ENCODE measurements at regions not wholly inside any gene's neighbourhood (a gene's known extent, or its start where the extent isn't known, plus 50 kb on each side); places are given as distances from the start of the nearest gene placed in this dataset.

DNA sequence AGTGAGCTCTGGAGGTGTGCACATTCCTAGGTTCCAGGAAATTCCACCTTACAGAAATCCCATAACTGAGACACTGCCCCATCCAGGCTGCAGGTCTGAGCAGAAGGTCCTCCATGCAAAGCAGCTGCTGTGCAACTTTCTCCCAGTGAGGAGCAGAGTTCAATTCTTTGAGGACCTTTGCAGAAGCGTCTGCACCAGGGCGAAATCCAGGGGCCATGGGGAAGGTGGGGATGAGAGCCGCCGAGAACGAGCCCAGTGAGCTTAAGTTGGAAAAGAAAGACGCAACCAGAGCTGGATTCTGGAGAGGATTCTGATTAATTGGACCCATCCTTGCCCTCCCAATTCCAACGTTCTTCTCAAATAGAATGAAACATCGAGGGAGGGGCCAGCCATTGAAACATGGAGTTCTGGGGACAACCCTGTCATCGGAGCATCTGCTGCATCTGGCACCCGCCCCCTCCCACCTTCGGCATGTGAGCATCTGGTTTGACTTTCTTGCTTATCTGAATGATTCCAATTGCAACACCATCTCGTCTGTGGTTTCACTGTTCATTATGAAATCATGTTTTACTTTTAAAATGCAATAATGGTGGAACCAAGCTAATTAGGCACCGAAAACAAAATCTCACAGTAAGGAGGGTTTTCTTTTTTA, 190.6 kb upstream of the FOXF1 start:
- H3K4me1 ChIP-seq: no peaks in the 10 kb centered on the region
- peaks cover 0 to 2% (median 0%) of the 10 kb centered on the region in 4 donors for H3K9me3 ChIP-seq
- H3K36me3 ChIP-seq: no peaks in the 10 kb centered on the region
- TF ChIP-seq, protein P1, sequence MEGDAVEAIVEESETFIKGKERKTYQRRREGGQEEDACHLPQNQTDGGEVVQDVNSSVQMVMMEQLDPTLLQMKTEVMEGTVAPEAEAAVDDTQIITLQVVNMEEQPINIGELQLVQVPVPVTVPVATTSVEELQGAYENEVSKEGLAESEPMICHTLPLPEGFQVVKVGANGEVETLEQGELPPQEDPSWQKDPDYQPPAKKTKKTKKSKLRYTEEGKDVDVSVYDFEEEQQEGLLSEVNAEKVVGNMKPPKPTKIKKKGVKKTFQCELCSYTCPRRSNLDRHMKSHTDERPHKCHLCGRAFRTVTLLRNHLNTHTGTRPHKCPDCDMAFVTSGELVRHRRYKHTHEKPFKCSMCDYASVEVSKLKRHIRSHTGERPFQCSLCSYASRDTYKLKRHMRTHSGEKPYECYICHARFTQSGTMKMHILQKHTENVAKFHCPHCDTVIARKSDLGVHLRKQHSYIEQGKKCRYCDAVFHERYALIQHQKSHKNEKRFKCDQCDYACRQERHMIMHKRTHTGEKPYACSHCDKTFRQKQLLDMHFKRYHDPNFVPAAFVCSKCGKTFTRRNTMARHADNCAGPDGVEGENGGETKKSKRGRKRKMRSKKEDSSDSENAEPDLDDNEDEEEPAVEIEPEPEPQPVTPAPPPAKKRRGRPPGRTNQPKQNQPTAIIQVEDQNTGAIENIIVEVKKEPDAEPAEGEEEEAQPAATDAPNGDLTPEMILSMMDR (IDR thresholded peaks at IDR 0.05): no peak
- TF ChIP-seq POLR2A (IDR thresholded peaks at IDR 0.05) (no peak), EP300 (IDR thresholded peaks at IDR 0.05) (no peak)
- no peak for DNase-seq (ENCODE audit: low spot score in 2 of 2)
- no peak overlapping the region for H3K27ac ChIP-seq
- peaks cover 0 to 25% of the 10 kb centered on the region in 2 donors for H3K27me3 ChIP-seq
- 60 to 70% methylated on average over 13 of the region's 13 CpGs for WGBS, 2 donors
- no peak overlapping the region for H3K4me3 ChIP-seq

DNA sequence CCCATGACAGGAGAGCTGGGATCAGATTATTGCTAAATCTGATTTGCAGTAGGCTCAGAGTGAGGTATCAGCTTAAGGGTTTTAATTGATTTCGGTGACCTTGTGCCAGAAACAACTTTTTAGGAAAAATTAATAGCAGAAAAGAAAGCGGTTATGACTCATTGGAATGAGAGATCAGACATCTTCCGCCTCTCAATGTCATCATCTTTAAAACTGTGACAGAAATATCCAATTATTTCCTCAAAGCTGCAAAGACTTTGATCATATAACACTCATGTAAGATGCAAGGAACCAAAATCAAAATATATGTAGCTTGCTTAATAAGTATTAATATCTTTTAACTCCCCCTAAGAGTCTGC, 190.1 kb upstream of the FOXF1 start:
- H3K27me3 ChIP-seq: peaks cover 0 to 26% of the 10 kb centered on the region in 2 donors
- no peaks in the 10 kb centered on the region for H3K36me3 ChIP-seq
- no peak overlapping the region for H3K4me3 ChIP-seq
- H3K9me3 ChIP-seq: peaks cover 0 to 7% (median 0%) of the 10 kb centered on the region in 4 donors
- WGBS, 2 donors: 76 to 82% methylated on average over 3 of the region's 3 CpGs
- no peak overlapping the region for H3K27ac ChIP-seq
- no peak for TF ChIP-seq EP300 (IDR thresholded peaks at IDR 0.05)
- DNase-seq (ENCODE audit: low spot score in 2 of 2): no peak
- no peaks in the 10 kb centered on the region for H3K4me1 ChIP-seq

DNA sequence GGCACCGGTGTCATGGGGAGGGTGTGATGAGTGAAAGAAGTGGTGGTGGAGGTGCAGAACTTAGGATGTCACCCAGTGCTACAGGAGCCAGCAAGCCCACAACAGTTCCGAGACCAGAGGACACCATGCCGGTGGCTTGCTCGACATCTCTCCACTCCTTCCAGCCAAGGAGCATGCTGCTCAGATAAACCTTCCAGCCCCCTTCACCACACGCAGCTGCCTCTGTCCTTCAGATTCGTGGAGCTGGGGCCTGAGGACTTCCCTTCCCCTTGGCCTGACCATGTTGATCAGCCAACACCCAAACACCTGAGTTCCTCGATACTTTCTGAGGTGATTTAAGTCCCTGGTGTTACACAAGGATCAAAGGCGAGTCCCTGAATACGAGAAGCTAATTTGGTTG, 188.8 kb upstream of the FOXF1 start:
- no peak for TF ChIP-seq EP300 (IDR thresholded peaks at IDR 0.05)
- no peak for TF ChIP-seq POLR2A (IDR thresholded peaks at IDR 0.05)
- H3K27me3 ChIP-seq: peaks cover 0 to 26% of the 10 kb centered on the region in 2 donors
- no peak overlapping the region for H3K4me3 ChIP-seq
- H3K9me3 ChIP-seq: peaks cover 0 to 13% (median 0%) of the 10 kb centered on the region in 4 donors
- H3K36me3 ChIP-seq: no peaks in the 10 kb centered on the region
- no peak overlapping the region for H3K27ac ChIP-seq
- 67 to 78% methylated on average over 9 of the region's 9 CpGs for WGBS, 2 donors
- no peak for DNase-seq (ENCODE audit: low spot score in 2 of 2)
- H3K4me1 ChIP-seq: no peaks in the 10 kb centered on the region

DNA sequence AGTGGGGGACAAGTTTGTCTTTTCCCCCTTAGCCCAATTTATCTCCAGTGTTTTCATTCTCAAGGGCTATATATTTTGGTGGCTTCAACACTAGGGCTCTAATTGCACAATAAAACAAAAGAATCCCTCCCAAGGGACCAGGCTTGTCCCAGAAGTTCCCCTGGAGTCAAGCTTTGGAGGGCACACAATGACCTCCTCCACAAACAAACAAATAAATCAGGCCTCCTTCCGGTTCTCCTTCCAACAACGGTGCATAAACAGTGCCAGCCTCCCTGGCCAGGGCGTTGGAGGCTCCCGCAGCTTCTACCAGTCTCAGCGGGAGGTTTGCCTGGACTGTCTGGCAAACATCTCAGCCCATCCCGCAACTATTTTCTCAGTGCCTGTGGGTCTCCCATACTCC, 188.0 kb upstream of the FOXF1 start:
- H3K27me3 ChIP-seq: peaks cover 0 to 26% of the 10 kb centered on the region in 2 donors
- peaks cover 0 to 13% (median 0%) of the 10 kb centered on the region in 4 donors for H3K9me3 ChIP-seq
- no peak overlapping the region for H3K27ac ChIP-seq
- H3K4me1 ChIP-seq: no peaks in the 10 kb centered on the region
- DNase-seq (ENCODE audit: low spot score in 2 of 2): no peak
- TF ChIP-seq POLR2A (IDR thresholded peaks at IDR 0.05) (no peak), EP300 (IDR thresholded peaks at IDR 0.05) (no peak)
- TF ChIP-seq, protein P1 (IDR thresholded peaks at IDR 0.05): no peak
- H3K36me3 ChIP-seq: no peaks in the 10 kb centered on the region
- H3K4me3 ChIP-seq: no peak overlapping the region
- 9% methylated on average over 6 of the region's 6 CpGs for WGBS, 2 donors

DNA sequence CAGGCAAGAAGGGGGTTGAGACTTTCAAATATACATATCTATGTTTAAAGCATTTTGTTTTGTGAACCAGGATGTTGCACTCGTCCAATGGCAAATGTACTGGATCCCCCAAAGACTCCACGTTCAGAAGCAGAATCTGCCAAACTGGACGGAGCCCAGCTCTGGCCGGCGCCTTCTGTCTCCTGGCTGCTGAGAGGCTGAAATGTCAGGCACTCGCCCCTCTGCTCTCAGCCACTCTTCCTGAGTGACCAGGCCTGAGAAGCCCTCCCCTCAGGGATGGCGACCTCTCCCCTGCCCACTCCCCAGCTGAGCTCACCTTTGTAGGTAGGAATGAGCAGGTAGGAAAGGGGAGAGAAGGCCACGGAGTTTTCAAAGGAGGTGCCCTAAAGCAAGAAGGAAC, 187.5 kb upstream of the FOXF1 start:
- H3K9me3 ChIP-seq: peaks cover 0 to 13% (median 0%) of the 10 kb centered on the region in 4 donors
- DNase-seq (ENCODE audit: low spot score in 2 of 2): no peak
- no peaks in the 10 kb centered on the region for H3K36me3 ChIP-seq
- H3K27me3 ChIP-seq: peaks cover 0 to 26% of the 10 kb centered on the region in 2 donors
- no peak for TF ChIP-seq POLR2A (IDR thresholded peaks at IDR 0.05)
- TF ChIP-seq, protein P1 (IDR thresholded peaks at IDR 0.05): no peak
- no peak for TF ChIP-seq EP300 (IDR thresholded peaks at IDR 0.05)
- 34 to 42% methylated on average over 8 of the region's 8 CpGs for WGBS, 2 donors
- no peak overlapping the region for H3K4me3 ChIP-seq
- H3K4me1 ChIP-seq: no peaks in the 10 kb centered on the region
- H3K27ac ChIP-seq: no peak overlapping the region

DNA sequence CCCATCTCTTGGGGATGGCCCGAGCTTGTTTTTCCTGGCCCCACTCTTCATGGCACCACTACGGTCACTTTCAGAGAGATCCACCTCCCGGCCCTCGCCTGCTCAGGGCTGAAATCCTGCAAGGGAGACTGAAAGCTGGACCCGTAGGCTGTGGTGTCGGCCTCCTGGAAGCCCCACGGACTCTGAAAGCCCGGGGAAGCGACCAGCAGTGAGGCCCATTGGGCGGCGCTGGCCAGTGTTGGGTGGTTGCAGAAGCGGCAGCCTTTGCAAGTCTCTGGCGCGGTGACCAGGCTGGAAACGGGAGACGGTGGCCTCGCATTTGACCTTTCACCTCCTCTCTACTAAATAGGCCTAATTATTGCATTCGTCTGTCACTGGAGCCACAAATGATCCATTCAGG, 186.0 kb upstream of the FOXF1 start:
- Histone ChIP-seq H3K27me3 (peaks cover 0 to 25% of the 10 kb centered on the region in 2 donors), H3K36me3 (no peaks in the 10 kb centered on the region), H3K4me1 (no peaks in the 10 kb centered on the region), H3K27ac (no peak overlapping the region), H3K9me3 (peaks cover 0 to 13% (median 0%) of the 10 kb centered on the region in 4 donors), H3K4me3 (no peak overlapping the region)
- no peak for TF ChIP-seq EP300 (IDR thresholded peaks at IDR 0.05)
- TF ChIP-seq, protein P1 (IDR thresholded peaks at IDR 0.05): no peak
- no peak for TF ChIP-seq POLR2A (IDR thresholded peaks at IDR 0.05)
- 41 to 68% methylated on average over 18 of the region's 18 CpGs for WGBS, 2 donors
- no peak for DNase-seq (ENCODE audit: low spot score in 2 of 2)

Data from tibial nerve (tissue), 4 donors.